Thoracic aorta (tissue), 2 donors: ENCODE measurements at regions not wholly inside any gene's neighbourhood (a gene's known extent, or its start where the extent isn't known, plus 50 kb on each side); places are given as distances from the start of the nearest gene placed in this dataset.
A peak's percentile ranks its signal among the peaks of the same experiment; 100 is the strongest.
"Not testable (repeated sequence)": the region's sequence is repeated elsewhere in the genome, so short reads cannot be mapped to it uniquely, and the experiment has no call there.

Experiments used
- ATAC-seq: fragments of 150-250 bp; one replicate; pipeline ENCODE4 v1.8.0; 2017; ENCODE audit warnings: low read depth; ENCODE audit not compliant: insufficient number of reproducible peaks, low FRiP score
- DNase-seq: peaks from one replicate; pipeline ENCODE4 v3.0.0-alpha.2; 2020; ENCODE audit warnings: low spot score
- H3K27ac ChIP-seq, 2 donors: fragments of 200-600 bp; sonication (generic); 1 replicate in 1 of 2; 2 replicates in 1 of 2; pipeline ENCODE4 v1.5.1; 2016; ENCODE audit warnings: mild to moderate bottlenecking in 2 of 2, moderate library complexity in 2 of 2
- H3K27me3 ChIP-seq: fragments of 200-600 bp; sonication (generic); replicated peaks from 2 replicates; pipeline ENCODE4 v1.6.0; 2016; ENCODE audit warnings: mild to moderate bottlenecking; ENCODE audit not compliant: insufficient read depth
- H3K36me3 ChIP-seq: fragments of 200-600 bp; sonication (generic); one replicate; pipeline ENCODE4 v1.5.1; 2016
- H3K4me1 ChIP-seq, 2 donors: fragments of 200-600 bp; sonication (generic); 1 replicate in 1 of 2; 2 replicates in 1 of 2; pipeline versions ENCODE4 v1.5.1 to v1.6.0; 2016; ENCODE audit warnings: low read depth in 2 of 2, mild to moderate bottlenecking in 1 of 2; ENCODE audit not compliant: control insufficient read depth in 1 of 2
- H3K4me3 ChIP-seq: fragments of 200-600 bp; sonication (generic); 2 replicates; pipeline ENCODE4 v1.5.1; 2016; ENCODE audit warnings: mild to moderate bottlenecking
- H3K9me3 ChIP-seq: fragments of 200-600 bp; sonication (generic); 2 replicates; pipeline ENCODE4 v1.5.1; 2016
- TF ChIP-seq, protein P1 (sequence below): fragments of 200-600 bp; sonication (generic); IDR thresholded peaks from one replicate; pipeline ENCODE4 v1.5.1; 2019; ENCODE audit warnings: antibody characterized with exemption

DNA sequence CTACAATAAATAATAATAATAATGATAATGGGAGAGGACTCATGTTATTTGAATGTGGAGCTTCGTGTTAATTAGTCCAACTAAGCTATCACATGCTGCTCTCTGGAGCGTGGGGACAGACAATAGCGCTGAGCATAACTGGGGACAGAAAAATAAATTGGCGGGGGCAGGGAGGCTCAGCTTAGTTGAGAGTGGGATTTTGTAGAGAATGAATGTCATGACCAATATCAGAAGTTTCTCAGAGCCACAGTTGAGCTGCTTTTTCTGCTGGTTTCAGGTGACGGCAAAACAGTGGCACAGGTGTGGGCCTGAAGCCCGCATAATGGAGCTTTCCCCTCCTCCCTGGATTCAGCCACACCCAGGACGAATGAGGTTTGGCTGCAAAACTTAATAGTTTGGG, 111.1 kb upstream of the CAB39 start:
- TF ChIP-seq, protein P1, sequence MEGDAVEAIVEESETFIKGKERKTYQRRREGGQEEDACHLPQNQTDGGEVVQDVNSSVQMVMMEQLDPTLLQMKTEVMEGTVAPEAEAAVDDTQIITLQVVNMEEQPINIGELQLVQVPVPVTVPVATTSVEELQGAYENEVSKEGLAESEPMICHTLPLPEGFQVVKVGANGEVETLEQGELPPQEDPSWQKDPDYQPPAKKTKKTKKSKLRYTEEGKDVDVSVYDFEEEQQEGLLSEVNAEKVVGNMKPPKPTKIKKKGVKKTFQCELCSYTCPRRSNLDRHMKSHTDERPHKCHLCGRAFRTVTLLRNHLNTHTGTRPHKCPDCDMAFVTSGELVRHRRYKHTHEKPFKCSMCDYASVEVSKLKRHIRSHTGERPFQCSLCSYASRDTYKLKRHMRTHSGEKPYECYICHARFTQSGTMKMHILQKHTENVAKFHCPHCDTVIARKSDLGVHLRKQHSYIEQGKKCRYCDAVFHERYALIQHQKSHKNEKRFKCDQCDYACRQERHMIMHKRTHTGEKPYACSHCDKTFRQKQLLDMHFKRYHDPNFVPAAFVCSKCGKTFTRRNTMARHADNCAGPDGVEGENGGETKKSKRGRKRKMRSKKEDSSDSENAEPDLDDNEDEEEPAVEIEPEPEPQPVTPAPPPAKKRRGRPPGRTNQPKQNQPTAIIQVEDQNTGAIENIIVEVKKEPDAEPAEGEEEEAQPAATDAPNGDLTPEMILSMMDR: no peak
- ATAC-seq (no peak), DNase-seq (no peak)
- Histone ChIP-seq H3K27ac (no peak overlapping the region), H3K36me3 (no peaks in the 10 kb centered on the region), H3K4me3 (no peak overlapping the region), H3K4me1 (no peaks in the 10 kb centered on the region), H3K27me3 (no peaks in the 10 kb centered on the region), H3K9me3 (no peaks in the 10 kb centered on the region)

DNA sequence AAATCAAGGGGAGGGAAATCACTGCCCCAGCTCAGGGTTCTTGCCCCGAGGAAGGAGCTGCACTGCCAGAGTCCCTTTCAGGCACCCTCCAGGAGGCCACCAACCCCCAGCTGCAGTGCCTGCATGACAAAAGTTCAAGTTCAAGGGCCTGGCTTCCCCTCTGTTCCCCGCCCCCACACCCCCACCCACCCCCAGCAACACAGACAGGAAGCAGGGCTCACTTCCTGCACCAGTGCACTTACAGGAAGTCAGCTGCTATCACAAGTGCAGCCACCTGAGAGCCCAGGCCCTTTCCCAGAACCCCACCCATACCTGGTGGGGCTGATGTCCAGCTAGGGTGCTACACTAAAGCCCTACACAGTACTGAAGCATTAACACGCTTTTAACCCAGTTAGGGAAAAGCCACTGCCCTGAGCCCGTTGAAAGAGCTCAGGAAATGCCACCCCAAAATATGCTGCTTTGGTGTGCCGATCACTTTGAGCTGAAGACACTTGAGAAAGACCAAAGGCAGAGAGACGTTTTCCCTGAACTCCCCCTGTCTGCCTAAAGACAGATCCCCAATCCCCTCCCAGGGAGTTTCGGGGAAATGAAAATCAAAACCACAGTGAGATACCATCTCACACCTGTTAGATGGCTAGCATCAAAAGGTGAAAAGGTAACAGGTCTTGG, 109.9 kb upstream of the CAB39 start:
- Histone ChIP-seq H3K4me1 (no peaks in the 10 kb centered on the region), H3K27me3 (no peaks in the 10 kb centered on the region), H3K36me3 (no peaks in the 10 kb centered on the region), H3K9me3 (no peaks in the 10 kb centered on the region), H3K4me3 (no peak overlapping the region), H3K27ac (no peak overlapping the region)
- no peak for DNase-seq
- TF ChIP-seq, protein P1: no peak
- no peak for ATAC-seq

DNA sequence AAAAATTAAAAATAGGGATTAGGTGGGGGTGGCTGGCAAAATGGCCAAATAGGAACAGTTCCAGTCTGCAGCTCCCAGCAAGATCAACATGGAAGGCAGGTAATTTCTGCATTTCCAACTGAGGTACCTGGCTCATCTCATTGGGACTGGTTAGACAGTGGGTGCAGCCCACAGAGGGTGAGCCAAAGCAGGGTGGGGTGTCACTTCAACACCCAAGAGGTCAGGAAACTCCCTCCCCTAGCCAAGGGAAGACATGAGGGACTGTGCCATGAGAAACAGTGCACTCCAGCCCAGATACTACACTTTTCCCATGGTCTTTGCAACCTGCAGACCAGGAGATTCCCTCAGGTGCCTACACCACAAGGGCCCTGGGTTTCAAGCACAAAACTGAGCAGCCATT, 109.3 kb upstream of the CAB39 start:
- H3K4me3 ChIP-seq, H3K4me1 ChIP-seq, DNase-seq, H3K36me3 ChIP-seq, H3K27me3 ChIP-seq, H3K27ac ChIP-seq, ATAC-seq, H3K9me3 ChIP-seq: not testable (repeated sequence)

DNA sequence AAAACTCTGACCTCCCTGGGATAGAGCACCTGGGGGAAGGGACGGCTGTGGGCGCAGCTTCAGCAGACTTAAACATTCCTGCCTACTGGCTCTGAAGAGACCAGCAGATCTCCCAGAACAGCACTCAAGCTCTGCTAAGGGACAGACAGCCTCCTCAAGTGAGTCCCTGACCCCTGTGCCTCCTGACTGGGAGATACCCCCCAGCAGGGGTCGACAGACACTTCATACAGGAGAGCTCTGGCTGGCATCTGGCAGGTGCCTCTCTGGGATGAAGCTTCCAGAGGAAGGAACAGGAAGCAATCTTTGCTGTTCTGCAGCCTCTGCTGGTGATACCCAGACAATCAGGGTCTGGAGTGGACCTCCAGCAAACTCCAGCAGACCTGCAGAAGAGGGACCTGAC, 108.5 kb upstream of the CAB39 start:
- H3K36me3 ChIP-seq, H3K27ac ChIP-seq, DNase-seq, H3K9me3 ChIP-seq, H3K4me3 ChIP-seq, H3K27me3 ChIP-seq, ATAC-seq, H3K4me1 ChIP-seq: not testable (repeated sequence)

DNA sequence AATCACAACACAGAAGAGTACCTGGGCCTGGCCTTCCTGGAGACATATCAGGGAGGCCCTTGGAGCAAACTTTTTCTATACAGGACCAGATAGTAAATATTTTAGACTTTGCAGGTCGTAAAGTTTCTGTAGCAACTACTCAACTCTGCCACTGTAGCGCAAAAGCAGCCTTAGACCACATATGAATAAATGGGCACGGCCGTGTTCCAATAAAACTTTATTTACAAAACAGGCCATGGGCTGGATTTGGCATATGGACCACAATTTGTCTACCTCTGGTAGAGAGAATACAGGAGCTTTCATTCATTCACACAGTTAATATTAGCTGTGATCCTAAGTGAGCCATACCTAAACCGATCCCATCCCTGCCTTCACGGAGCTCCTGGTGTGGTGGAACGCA, 98.6 kb upstream of the CAB39 start:
- H3K4me3 ChIP-seq: no peak overlapping the region
- peaks cover 0 to 5% of the 10 kb centered on the region in 2 donors for H3K4me1 ChIP-seq
- no peaks in the 10 kb centered on the region for H3K9me3 ChIP-seq
- ATAC-seq (no peak), DNase-seq (no peak)
- no peak overlapping the region for H3K27ac ChIP-seq
- H3K36me3 ChIP-seq: no peaks in the 10 kb centered on the region
- TF ChIP-seq, protein P1: no peak
- no peaks in the 10 kb centered on the region for H3K27me3 ChIP-seq

DNA sequence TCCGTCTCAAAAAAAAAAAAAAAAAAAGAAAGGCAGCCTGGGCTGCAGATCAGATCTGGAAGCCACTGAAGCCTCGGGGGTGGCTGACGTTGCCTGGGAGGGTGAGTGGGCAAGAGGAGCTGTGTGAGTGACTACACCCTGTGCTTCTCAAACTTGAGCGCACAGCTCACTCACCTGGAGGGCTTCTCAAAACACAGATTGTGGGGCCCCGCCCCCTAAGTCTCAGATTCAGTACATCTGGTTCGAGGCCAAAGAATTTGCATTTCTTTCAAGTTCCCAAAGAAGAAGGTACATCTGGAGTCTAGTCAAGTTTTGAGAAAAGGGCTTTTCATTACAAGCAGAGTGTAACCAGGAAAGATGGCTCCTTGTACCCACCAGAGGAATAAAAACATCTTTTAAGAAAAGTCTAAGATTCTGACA, 97.7 kb upstream of the CAB39 start:
- H3K36me3 ChIP-seq: no peaks in the 10 kb centered on the region
- TF ChIP-seq, protein P1: no peak
- DNase-seq (no peak), ATAC-seq (no peak)
- peaks cover 0 to 5% of the 10 kb centered on the region in 2 donors for H3K4me1 ChIP-seq
- H3K9me3 ChIP-seq: no peaks in the 10 kb centered on the region
- no peak overlapping the region for H3K4me3 ChIP-seq
- no peaks in the 10 kb centered on the region for H3K27me3 ChIP-seq
- no peak overlapping the region for H3K27ac ChIP-seq

DNA sequence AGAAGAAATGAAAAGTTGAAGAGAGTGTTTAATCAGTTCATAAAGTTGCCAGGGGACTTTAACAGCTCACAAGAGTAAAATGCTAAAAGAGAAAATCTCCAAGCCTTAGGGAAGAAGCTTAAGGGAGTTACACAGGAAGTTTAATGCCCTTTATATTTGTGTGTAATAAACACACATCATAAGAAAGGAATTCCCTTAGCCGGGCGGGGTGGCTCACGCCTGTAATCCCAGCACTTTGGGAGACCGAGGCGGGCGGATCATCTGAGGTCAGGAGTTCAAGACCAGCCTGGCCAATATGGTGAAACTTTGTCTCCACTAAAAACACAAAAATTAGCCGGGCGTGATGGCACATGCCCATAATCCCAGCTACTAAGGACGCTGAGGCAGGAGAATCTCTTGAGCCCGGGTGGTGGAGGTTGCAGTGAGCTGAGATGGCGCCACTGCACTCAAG, 95.4 kb upstream of the CAB39 start:
- DNase-seq, H3K27me3 ChIP-seq, H3K4me1 ChIP-seq, H3K9me3 ChIP-seq, H3K36me3 ChIP-seq: not testable (repeated sequence)
- Histone ChIP-seq H3K4me3 (peak overlapping the region; percentile 37), H3K27ac (peak overlapping the region in 1 of 2 donors; percentile 45)
- ATAC-seq: peak; percentile 69
